GM21390 (cell line): ENCODE measurements at regions not wholly inside any gene's neighbourhood (a gene's known extent, or its start where the extent isn't known, plus 50 kb on each side); places are given as distances from the start of the nearest gene placed in this dataset.
"Not testable (repeated sequence)": the region's sequence is repeated elsewhere in the genome, so short reads cannot be mapped to it uniquely, and the experiment has no call there.

Experiments
- ATAC-seq: cut with Tn5 transposase; IDR thresholded peaks from one replicate; pipeline ENCODE4 v1.9.1; 2021; ENCODE audit not compliant: unreplicated experiment

DNA sequence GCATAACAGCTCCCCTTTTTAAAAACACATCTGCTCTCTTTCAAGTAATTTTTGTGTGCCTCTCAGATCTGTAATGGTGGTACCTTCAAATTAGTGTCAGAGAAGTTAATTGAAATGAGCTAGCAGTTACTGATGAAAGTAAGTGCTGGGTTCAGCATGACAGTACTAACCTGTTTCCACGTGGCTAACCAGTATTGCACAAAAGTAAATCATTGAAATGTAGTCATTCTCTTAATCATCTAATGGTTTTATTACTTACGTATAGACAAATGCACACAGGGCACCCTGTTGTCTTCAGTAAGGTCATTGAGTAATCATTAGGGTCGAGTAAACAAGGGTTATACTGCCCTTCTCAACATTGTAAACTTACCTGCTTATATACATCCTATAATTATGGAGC lies 157.8 kb upstream of the PRR16 start:
- ATAC-seq, result no peak

DNA sequence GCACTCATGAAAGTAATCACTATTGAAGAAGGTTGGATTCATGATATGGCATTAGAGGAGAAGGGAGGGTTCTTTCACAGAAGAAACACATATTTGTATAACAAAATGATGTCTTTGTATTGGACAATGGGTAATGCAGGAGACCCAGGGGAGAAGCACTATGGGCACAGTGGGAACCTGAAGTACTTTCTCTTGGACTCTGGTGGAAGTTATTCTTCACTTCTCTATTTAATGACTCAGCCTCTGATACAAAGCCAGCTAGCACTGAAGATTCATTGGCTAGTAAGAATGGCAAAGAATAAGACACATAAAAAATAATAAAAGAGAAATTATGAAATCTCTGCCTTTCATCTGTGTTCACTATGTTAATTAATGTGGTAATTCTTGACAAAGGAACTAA lies 149.9 kb upstream of the PRR16 start:
- no peak for ATAC-seq

DNA sequence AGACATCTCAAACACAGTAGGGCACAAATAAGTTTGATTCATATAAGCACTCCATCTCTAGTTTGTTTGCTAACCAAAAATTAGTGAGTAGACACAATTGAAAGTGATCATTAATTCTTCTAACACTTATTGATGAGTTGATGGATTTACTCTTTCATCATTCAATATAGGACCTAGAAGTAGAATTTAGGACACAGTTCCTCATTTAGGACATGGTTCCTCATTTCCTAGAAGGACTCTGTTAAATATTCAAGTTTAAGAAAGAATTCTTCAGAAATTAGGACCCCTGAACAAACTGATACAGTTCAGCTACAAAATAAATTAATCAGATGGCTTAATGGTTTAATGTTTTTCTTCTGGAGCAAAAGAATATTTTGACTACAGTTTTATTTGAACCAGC lies 143.5 kb upstream of the PRR16 start:
- ATAC-seq, result no peak

DNA sequence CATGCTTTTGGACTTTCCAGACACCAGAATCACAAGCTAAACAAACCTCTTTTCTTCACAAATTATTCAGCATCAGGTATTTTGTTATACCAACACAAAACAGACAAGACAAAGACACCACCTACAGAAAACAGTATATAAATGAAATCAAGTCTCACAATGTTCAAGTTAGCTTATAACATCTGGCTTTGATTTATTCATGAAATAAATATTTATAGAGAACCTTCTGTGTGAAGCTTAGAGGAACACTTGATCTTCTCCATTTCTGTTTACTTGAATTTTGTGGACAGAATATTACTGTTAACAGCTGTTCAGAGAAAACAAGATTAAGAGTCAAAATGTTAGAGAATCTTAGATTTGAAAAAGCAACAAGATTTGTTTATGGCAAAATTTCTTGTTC lies 137.4 kb upstream of the PRR16 start:
- ATAC-seq, result no peak

DNA sequence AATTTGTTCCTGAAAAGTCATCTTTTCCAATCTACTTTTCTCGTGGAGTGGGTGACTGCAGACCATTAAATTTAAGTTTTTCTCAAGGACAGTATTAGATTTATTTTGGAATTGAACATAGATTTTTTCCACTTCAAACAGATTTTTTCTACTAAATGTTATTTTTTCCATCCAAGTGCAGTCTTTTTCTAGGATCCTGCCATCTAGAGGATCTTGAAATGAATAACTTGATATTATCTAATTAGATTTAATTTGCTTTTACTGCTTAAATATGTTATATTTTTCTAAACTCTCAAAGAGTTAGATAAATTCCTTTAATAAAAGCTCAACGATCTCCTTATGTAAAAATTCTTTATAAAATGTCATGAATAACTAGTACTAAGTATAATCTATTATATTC lies 136.9 kb upstream of the PRR16 start:
- ATAC-seq, result no peak

DNA sequence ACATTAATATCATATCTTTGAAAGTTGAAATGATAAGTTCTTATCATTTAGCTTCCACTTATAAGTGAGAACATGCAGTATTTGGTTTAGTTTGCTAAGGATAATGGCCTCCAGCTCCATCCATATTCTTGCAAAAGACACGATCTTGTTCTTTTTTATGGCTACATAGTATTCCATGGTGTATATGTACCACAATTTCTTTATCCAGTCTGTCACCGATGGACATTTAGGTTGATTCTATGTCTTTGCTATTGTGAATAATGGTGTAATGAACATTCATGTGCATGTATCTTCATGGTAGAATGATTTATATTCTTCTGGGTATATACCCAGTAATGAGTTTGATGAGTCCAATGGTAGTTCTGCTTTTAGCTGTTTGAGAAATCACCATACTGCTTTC lies 135.0 kb upstream of the PRR16 start:
- ATAC-seq, result no peak

DNA sequence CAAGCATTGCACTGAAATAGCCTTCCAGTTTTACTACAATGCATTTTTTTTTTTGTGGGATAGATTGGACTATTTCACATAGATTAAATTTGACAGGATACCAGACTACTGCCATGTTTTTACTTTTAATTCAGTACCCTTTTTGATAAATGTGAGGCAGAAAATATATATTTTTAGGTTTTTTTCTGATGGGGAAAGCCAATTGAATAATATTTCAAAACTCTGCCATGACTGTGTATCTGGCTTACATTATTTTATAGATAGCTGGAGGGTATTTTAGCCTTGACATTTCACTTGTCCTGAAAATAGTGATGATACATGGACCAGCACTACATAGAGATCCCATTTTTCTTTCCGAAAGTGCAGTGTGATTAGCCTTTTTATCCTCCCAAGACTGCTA lies 133.5 kb upstream of the PRR16 start:
- ATAC-seq, result no peak

DNA sequence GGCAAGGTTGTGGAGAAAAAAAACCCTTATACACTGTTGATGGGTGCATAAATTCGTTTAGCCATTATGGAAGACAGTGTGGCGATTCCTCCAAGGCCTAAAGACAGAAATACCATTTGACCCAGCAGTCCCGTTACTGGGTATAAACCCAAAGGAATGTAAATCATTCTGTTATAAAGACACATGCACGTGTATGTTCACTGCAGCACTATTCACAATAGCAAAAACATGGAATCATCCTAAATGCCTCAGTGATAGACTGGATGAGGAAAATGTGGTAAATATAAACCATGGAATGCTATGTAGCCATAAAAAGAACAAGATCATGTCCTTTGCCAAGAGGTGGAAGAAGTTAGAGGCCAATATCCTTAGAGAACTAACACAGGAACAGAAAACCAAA lies 119.9 kb upstream of the PRR16 start:
- no peak for ATAC-seq

DNA sequence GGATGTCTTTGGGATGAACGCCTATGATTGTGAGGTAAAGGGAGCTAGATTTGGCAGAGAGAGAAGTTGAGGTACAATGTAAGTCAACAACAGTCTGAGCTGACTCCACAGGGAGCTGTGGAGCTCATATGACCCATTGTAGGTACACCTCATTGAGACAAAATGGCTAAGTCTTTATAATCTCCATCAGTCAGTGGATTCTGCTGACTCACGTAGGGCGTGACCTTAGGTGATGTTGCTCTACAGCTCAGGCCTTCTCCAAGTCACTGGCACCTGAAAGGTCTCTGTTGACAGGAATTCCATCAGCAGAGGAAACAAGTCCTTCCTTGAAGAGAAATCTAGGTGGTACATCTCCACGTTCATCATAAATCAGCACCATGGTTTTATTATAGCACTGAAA lies 118.2 kb upstream of the PRR16 start:
- no peak for ATAC-seq

DNA sequence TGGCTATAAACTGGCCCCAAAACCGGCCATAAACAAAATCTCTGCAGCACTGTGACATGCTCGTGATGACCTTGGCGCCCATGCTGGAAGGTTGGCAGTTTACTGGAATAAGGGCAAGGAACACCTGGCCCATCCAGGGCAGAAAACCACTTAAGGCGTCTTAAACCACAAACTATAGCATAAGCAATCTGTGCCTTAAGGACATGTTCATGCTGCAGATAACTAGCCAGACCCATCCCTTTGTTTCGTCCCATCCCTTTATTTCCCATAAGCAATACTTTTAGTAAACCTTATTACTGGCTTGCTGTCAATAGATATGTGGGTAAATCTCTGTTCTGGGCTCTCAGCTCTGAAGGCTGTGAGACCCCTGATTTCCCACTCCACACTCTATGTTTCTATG lies 113.0 kb upstream of the PRR16 start:
- not testable (repeated sequence) for ATAC-seq

DNA sequence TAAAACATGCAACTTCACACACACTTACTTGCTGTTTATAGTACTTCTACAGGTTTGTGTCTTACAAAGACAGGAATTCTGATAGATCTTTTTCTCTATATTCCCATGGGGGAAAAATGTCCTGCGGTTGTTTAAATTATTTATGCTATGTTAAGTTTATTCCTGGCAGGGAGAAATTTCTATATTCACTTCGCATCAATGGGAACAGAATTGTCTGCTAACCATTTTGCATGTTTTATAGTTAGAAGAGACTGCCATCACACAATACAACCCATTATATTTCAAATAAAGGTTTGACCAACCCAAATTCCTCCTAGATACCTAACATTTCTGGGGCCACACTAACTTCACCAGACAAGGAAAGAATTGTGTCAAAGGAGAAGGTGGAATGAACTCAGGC lies 110.0 kb upstream of the PRR16 start:
- no peak for ATAC-seq

DNA sequence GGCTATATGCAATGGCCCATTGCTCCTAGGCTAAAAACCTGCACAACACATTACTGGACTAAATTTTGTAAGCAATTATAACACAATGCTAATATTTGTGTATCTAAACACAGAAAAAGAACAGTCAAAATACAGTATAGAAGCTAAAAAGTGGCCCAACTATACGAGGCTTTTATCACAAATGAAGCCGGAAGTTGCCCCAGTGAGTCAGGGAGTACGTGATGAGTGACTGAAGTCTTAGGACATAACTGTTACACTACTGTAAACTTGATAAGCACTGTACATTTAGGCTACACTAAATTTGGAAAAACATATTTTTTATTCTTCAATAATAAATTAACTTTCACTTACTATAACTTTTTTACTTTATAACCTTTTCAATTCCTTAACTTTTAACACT lies 105.2 kb upstream of the PRR16 start:
- ATAC-seq, result no peak

DNA sequence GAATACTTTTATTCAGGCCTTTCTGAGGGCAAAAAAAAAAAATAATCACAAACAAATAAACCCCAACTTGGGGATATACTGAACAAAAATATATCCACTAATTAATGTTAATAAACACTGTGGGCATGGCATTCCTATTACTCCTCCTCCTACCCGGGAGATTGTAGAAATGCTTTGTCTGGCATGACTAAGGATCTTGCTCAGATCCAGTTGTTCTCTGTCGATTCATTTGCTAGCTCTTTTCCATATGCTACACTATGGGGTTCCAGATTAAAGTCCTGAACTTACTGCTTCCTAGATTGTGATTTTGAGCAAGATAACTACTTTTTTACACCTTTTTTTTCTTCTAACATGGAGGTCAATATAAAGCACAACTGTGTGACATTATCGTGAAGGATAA lies 102.2 kb upstream of the PRR16 start:
- no peak for ATAC-seq

DNA sequence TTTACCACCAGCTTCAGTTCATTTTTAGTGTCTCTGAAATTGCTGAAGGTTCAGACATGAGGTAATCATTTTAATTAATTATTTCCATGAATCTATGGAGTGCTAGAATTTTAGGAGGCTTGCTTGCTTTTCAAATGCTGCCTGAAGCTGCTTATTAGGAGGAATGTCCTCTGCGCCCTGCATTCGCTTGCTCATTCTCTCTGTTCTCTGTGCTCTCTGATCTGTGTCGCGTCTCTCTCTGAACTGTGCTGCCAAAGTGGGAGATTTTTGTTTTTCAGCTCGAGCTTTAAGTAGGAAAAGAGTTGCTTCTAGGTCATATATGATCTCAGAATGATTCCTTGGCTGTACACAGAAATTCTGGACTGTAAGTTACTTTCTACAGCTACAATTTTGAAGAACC lies 101.7 kb upstream of the PRR16 start:
- no peak for ATAC-seq

DNA sequence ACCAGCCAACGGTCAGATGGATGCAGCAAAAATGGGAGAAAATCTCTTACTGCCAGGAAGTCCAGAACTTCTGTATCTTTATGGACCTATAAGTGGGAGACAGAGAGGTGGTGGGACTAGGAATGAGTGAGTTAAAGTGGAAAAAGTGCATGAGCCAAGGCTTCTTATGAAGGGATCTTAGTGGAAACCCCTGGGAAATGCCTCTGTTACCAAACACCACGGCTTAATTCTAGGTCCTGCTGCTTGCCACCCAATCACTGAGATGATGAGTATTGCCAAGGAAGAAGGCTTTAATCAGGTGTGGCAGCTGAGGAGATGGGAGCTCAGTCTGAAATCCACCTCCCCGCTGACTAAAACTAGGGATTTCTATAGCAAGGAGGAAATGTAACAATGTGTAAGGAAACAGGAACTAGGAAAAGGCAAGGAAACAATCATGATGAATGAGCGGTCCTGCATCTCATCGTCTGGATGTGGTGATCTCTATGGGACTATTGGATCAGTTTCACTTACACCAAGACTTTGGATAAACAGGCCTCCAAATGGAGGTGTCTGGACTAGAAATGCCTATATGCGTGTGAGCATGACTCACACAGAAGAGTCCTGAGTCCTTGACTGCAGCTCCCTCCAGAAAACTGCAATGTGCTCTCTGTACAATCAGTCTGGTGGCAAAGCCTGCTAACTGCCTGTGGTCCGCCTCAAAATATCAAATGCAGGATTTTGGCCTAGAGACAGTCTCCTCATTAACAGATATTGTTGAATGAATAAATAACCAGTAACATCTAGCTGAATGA lies 98.2 kb upstream of the PRR16 start:
- no peak for ATAC-seq

DNA sequence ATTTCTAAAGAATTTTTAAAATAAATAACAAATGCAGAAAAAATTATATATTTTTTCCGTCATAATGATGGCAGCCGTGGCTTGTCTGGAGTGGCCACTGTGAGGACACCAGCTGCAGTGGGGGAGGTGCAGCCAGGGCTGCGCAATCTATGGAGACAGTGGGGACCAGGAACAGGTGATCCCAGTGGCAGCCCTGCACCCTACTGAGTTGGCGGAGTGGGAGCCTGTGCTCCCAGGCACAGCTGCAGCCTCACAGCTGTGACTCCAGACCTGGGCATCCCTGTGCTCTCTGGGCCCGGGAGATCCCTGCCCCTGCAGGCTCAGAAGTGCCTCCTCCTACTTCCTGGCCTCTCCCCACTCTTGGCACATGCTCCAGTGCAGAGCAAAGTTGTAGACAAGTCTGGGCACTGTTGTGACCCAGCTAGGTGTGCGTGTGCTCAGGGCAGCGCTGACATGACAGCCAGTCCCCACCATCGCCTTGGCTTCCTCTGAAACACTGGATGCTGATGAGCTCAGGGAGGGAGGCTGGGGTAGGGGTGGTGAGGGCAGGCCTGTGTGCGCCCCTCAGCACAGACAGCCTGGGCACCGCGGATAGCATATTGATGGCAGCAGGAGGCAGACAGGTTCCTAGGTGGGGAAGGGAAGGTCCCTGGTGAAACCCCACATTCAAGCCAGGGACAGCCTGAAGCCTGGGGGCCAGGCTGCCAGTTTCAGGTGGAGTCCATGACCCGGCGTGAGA lies 96.0 kb upstream of the PRR16 start:
- ATAC-seq, result no peak

DNA sequence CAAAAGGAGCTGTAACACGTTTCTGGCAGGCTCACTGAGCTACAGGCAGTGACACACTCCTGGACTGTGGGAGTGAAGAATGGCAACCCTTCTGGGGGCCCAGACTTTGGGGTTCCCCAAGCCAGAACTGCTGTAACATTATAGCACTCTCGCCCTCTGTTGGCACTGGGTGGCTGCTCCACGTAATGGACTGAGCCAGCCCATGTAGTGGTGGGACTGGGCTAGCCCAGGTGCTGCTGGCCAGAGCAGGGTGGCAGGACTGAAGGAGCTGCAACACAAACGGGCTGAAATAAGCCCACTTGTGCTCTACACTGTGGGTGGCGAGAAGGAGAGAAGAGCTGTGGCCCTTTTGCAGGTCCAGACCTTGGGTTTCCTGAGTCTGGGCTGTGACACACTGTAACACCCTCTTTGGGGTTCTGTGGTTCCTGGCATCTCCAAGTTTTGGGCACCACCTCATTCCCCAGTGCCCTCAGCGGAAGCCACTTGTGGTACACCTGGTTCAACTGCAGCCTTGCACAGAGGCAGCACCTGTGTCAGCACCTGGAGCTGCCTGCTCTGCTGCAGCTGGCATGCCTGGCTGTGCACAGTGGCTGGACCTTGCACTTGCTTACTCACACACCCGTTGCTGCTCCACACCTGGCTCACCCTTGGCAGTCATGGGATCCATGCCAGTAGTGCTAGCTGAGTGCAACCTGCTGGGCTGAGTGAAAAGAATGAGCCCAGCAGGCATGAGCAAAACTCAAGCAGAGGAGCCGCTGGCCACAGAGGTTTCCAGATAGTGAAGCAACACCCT lies 95.0 kb upstream of the PRR16 start:
- no peak for ATAC-seq

DNA sequence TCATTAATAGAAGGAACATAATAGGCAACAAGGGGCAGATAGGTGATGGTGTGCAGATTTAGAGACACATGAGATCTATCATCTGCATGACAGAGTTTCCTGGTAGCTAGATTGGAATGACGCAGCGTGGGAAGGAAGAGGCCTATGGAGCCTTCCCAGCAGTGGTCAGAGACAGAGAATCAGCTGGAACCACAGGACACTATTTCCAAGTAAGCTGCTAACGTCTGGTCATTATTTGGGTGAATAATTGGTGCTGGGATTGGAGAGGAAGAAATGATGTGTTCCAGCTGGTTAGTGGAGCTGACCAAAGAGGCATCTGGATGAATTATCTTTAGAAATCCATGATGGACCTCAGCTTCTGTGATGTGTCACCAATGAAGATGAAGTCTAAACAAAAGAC lies 91.2 kb upstream of the PRR16 start:
- no peak for ATAC-seq

DNA sequence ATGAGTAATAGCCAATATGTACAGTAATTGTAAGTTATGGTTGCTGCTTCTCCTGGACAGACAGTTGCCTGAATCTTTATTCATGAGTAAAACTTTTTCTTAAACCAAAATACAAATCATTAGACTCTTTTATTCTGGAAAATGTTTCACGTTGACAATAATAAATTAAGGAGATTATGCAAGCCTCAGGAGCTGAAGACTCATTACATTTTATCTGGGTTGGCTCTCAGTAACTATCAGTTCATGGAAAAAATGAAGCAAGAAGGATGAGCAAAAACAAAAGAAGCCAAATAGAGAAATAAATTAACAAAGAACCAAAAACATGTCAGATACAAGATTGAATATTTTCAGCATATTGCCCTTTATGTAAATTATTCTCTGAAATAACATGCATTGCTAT lies 88.9 kb upstream of the PRR16 start:
- no peak for ATAC-seq

DNA sequence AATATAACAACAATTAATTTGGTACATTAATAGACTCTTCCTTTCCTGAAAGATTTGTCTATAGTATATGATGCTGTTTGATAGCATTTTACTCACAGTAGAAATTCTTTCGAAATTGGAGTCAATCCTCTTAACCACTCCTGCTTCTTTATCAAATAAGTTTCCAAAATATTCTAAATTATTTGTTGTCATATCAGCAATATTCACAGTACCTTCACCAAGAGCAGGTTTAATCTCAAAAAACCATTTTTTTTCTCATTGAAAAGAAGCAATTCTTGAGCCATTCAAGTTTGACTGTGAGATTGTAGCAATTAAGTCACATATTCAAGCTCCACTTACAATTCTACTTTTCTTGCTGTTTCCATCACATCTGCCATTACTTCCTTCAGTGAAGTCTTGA lies 83.5 kb upstream of the PRR16 start:
- no peak for ATAC-seq

DNA sequence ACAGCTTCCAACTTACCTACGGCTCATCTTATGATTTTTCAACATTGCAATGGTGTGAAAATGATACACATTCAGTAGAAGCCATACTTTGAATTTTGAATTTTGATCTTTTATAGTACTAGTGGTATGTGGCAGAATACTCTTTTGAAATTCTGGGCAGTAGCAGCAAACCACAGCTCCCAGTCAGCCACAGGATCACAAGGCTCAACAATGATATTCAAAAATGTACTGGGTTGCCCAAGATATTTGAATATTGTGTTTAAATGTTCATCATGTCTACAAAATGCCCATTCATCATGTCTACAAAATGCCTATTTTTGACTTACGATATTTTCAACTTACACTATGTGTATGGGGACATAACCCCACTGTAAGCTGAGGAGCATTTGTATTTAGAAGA lies 81.3 kb upstream of the PRR16 start:
- no peak for ATAC-seq

DNA sequence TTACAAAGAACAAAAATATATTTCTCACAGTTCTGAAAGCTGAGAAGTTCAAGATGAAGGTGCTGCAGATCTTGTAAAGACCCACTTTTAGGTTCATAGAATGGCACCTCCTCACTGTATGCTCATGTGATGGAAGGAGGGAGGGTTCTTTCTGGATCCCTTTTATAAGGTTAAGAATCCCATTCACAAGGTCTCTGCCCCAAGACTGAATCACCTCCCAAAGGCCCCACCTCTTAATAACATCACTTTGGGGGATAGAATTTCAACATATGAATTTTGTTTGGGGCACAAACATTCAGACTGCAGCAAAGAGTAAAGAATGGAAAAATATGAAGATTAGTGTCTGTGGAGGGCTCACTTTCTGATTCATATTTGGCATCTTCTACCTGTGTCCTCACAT lies 77.1 kb upstream of the PRR16 start:
- ATAC-seq, result no peak
